ENCODE measurements at regions not wholly inside any gene's neighbourhood (a gene's known extent, or its start where the extent isn't known, plus 50 kb on each side); places are given as distances from the start of the nearest gene placed in this dataset.

DNA sequence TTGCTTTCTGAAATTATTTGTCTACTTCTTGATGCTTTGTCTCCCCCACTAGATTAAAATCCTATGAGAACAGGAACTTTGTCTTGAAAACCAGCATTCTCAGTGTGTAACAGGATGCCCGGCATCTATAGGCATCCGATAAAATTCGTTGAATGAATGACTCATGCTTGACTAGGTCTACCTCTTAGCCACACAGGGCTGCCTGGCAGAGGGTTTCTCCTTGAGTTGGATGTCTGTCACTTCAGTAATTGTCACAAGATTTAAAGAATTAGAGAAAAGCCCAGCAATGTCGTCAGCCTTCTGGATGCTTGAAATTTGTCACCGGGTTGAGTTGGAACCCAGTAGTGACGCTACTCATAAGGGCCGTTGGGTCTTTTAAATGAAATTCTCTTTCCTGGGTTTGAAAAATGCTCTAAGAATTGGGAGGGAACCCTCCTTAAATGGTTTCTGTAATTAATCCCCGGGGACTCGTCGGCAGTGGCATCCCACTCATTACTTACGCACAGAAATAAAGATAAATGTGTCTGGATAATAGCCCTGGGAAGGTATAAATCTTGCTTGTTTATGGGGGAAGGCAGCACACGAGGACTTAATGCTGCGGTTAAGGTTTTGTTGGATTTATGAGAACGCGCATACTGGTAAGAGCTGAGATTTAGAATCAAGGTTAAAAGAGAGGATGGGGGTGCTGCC, 194.1 kb downstream of the AACS start:
- 47% methylated on average over 15 of the region's 15 CpGs for WGBS
- intact Hi-C loops (cut with DNase I) = no loop called here
- no peaks in the 10 kb centered on the region for H3K27me3 ChIP-seq (replicated peaks; ENCODE audit: insufficient read depth)
- no peaks in the 10 kb centered on the region for H3K4me1 ChIP-seq (replicated peaks)
- no peaks in the 10 kb centered on the region for H3K36me3 ChIP-seq
- DNase-seq (ENCODE audit: low spot score) = no peak
- no peak overlapping the region for H3K4me3 ChIP-seq
- no peaks in the 10 kb centered on the region for H3K9me3 ChIP-seq
- TF ChIP-seq POLR2AphosphoS5 (IDR thresholded peaks at IDR 0.05) (no peak), POLR2A (IDR thresholded peaks at IDR 0.05) (no peak)
- TF ChIP-seq, protein P1, sequence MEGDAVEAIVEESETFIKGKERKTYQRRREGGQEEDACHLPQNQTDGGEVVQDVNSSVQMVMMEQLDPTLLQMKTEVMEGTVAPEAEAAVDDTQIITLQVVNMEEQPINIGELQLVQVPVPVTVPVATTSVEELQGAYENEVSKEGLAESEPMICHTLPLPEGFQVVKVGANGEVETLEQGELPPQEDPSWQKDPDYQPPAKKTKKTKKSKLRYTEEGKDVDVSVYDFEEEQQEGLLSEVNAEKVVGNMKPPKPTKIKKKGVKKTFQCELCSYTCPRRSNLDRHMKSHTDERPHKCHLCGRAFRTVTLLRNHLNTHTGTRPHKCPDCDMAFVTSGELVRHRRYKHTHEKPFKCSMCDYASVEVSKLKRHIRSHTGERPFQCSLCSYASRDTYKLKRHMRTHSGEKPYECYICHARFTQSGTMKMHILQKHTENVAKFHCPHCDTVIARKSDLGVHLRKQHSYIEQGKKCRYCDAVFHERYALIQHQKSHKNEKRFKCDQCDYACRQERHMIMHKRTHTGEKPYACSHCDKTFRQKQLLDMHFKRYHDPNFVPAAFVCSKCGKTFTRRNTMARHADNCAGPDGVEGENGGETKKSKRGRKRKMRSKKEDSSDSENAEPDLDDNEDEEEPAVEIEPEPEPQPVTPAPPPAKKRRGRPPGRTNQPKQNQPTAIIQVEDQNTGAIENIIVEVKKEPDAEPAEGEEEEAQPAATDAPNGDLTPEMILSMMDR (IDR thresholded peaks at IDR 0.05) = no peak
- H3K27ac ChIP-seq = no peak overlapping the region

DNA sequence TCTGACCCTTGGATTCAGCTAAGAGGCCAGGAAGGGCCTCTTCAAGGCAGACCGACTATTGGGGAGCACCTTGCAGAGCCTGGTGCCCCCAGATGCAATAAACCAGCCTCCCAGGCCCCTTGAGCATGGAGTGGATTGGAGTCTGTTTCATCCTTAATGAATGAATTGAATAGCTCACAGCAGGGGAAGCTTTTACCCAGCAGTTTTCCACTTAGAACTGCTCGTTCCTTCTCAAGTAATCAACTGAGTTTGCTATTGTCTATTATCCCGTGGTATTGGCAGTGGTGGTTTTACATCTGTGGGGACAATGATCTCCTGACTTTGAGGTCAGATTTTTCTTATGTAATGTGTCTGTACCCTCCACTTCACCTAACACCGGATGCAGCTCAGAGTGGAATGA, 197.6 kb downstream of the AACS start:
- intact Hi-C loops (cut with DNase I) = no loop called here
- Histone ChIP-seq H3K36me3 (no peaks in the 10 kb centered on the region), H3K27ac (no peak overlapping the region), H3K9me3 (no peaks in the 10 kb centered on the region), H3K4me1 (replicated peaks) (no peaks in the 10 kb centered on the region), H3K27me3 (replicated peaks; ENCODE audit: insufficient read depth) (no peaks in the 10 kb centered on the region), H3K4me3 (no peak overlapping the region)
- no peak for DNase-seq (ENCODE audit: low spot score)
- TF ChIP-seq, protein P1 (IDR thresholded peaks at IDR 0.05) = no peak
- TF ChIP-seq POLR2A (IDR thresholded peaks at IDR 0.05) (no peak), POLR2AphosphoS5 (IDR thresholded peaks at IDR 0.05) (no peak)
- 57% methylated on average over 4 of the region's 4 CpGs for WGBS

DNA sequence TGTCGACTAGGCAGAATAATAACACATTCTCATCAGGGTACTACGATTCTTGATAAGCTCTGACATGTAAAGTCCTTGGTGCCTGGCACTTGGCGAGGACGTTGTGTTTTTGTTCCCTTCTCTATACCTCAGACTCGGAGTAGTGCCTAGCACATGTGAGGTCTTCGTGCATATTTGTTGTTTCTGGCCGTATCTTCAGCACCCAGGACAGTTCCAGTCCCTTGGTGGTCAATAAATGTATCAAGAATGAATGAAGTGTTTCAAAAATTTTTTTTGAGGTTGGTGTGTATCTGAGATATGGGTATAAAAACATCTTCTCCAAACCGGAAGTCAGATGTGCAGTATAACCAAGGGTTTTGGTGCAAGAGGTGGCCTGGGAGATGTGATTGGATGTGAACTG, 198.2 kb downstream of the AACS start:
- H3K36me3 ChIP-seq = no peaks in the 10 kb centered on the region
- 95% methylated on average over 8 of the region's 8 CpGs for WGBS
- no peaks in the 10 kb centered on the region for H3K9me3 ChIP-seq
- DNase-seq (ENCODE audit: low spot score) = no peak
- no peak overlapping the region for H3K27ac ChIP-seq
- H3K4me1 ChIP-seq (replicated peaks) = no peaks in the 10 kb centered on the region
- no peaks in the 10 kb centered on the region for H3K27me3 ChIP-seq (replicated peaks; ENCODE audit: insufficient read depth)
- TF ChIP-seq, protein P1 (IDR thresholded peaks at IDR 0.05) = no peak
- TF ChIP-seq POLR2AphosphoS5 (IDR thresholded peaks at IDR 0.05) (no peak), POLR2A (IDR thresholded peaks at IDR 0.05) (no peak)
- no peak overlapping the region for H3K4me3 ChIP-seq
- intact Hi-C loops (cut with DNase I) = no loop called here

DNA sequence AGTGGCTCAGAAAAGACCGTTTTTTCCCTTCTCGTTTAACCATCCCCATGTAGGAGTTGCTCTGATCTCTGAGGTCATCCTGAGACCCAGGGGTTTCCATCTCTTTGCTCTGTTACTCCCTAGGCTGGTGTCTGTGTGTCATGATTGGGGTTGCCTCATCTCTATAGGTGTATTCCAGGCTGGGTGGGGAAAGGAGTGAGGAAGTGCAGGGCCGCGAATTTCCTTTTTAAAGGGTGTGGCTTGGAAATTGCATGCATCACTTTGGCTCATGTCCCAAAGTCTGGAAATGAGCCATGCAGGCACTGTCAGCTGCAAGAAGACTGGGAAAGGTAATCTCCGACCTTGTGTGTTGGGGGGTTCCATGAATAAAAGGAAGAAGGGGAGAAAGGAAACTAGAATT, 201.9 kb downstream of the AACS start:
- Histone ChIP-seq H3K36me3 (no peaks in the 10 kb centered on the region), H3K4me1 (replicated peaks) (no peaks in the 10 kb centered on the region), H3K9me3 (no peaks in the 10 kb centered on the region), H3K27me3 (replicated peaks; ENCODE audit: insufficient read depth) (no peaks in the 10 kb centered on the region), H3K27ac (no peak overlapping the region), H3K4me3 (no peak overlapping the region)
- intact Hi-C loops (cut with DNase I) = no loop called here
- 85% methylated on average over 5 of the region's 5 CpGs for whole genome bisulfite sequencing
- DNase-seq (ENCODE audit: low spot score) = no peak
- TF ChIP-seq, protein P1 (IDR thresholded peaks at IDR 0.05) = no peak
- TF ChIP-seq POLR2AphosphoS5 (IDR thresholded peaks at IDR 0.05) (no peak), POLR2A (IDR thresholded peaks at IDR 0.05) (no peak)

DNA sequence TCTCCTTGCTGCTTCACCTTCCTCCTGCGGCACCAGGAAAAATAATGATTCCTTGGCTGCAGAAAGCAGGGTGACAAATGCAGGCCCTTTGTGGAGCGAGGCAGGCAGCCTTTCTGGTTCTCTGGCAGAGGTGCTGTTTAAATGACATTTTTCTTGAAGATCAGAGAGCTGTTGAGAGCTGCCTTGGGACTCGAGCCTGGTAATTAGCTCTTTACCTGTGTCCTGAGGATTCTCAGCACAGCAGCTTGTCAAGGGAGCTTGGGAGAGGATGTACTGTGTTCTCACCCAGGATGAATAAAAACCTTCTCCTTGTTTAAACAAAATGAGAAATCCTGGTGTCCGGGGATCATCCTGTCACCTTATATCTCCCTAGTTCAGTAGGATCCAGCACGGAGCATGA, 204.0 kb downstream of the AACS start:
- Histone ChIP-seq H3K4me3 (no peak overlapping the region), H3K36me3 (no peaks in the 10 kb centered on the region), H3K9me3 (no peaks in the 10 kb centered on the region), H3K4me1 (replicated peaks) (no peaks in the 10 kb centered on the region), H3K27ac (no peak overlapping the region), H3K27me3 (replicated peaks; ENCODE audit: insufficient read depth) (no peaks in the 10 kb centered on the region)
- TF ChIP-seq POLR2A (IDR thresholded peaks at IDR 0.05) (no peak), POLR2AphosphoS5 (IDR thresholded peaks at IDR 0.05) (no peak)
- TF ChIP-seq, protein P1 (IDR thresholded peaks at IDR 0.05) = no peak
- 53% methylated on average over 5 of the region's 5 CpGs for WGBS
- DNase-seq (ENCODE audit: low spot score) = no peak
- intact Hi-C loops (cut with DNase I) = no loop called here

Data from prostate gland (tissue), 2 donors.